ENCODE measurements at regions not wholly inside any gene's neighbourhood (a gene's known extent, or its start where the extent isn't known, plus 50 kb on each side); places are given as distances from the start of the nearest gene placed in this dataset.
A peak's percentile ranks its signal among the peaks of the same experiment; 100 is the strongest.
"Not testable (repeated sequence)": the region's sequence is repeated elsewhere in the genome, so short reads cannot be mapped to it uniquely, and the experiment has no call there.

DNA sequence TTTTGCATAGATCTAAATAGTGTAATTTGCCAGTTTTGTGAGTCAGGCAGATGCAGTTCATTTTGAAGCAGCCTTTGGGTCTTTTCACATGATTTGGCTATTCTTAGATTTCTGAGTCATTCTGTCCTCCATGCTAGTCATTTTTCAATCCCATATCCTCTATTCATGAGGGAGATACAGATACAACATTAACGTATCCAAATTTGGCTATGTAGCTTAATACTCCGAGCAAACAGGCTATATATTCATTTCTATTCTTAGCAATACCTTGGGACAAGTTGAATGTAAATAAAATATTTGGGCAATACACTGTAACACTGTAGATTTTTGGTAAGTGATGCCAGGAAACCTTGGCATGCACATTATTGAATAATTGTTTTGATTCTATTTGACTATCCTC lies 270.7 kb upstream of the PDE3A start:
- peak; percentile 67 for DNase-seq (ENCODE audit: low read depth, low spot score)
- POLR2A ChIA-PET = no interaction called here
- CTCF ChIA-PET = no interaction called here
- TF ChIP-seq, protein P1, sequence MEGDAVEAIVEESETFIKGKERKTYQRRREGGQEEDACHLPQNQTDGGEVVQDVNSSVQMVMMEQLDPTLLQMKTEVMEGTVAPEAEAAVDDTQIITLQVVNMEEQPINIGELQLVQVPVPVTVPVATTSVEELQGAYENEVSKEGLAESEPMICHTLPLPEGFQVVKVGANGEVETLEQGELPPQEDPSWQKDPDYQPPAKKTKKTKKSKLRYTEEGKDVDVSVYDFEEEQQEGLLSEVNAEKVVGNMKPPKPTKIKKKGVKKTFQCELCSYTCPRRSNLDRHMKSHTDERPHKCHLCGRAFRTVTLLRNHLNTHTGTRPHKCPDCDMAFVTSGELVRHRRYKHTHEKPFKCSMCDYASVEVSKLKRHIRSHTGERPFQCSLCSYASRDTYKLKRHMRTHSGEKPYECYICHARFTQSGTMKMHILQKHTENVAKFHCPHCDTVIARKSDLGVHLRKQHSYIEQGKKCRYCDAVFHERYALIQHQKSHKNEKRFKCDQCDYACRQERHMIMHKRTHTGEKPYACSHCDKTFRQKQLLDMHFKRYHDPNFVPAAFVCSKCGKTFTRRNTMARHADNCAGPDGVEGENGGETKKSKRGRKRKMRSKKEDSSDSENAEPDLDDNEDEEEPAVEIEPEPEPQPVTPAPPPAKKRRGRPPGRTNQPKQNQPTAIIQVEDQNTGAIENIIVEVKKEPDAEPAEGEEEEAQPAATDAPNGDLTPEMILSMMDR (IDR thresholded peaks at IDR 0.05; ENCODE audit: insufficient read depth, low read length, missing control alignments) = no peak
- no peak overlapping the region for H3K4me3 ChIP-seq (ENCODE audit: low read depth, low read length)

- DNase-seq (ENCODE audit: low read depth, low spot score) = no peak
- ChIA-PET CTCF (no interaction called here), POLR2A (no interaction called here)
- TF ChIP-seq, protein P1 (IDR thresholded peaks at IDR 0.05; ENCODE audit: insufficient read depth, low read length, missing control alignments) = no peak
- H3K4me3 ChIP-seq (ENCODE audit: low read depth, low read length) = no peak overlapping the region
Observed at GRCh38 chr12:20099395-20100183, 268.7 kb upstream of the PDE3A start.

DNA sequence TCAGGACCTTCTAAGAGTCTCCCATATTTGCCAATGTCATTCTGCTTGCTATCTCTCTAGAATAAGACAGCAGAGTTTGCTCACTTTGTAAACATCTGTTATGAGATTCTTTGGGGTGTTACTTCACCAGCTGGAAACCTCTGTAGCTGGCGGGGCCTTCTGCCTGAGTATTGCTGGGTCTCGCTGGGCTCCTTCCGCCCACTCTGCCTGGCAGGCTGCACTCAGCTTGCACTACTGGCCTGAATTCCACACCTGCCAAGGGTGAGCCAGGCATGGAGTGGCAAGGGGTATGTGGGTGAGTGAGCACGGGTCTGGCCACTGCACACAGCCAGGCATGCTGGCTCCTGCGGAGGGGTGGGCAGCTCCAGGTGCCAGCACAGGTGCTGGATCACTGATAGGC lies 267.3 kb upstream of the PDE3A start:
- POLR2A ChIA-PET = no interaction called here
- H3K4me3 ChIP-seq (ENCODE audit: low read depth, low read length) = no peak overlapping the region
- CTCF ChIA-PET = no interaction called here
- TF ChIP-seq, protein P1 (IDR thresholded peaks at IDR 0.05; ENCODE audit: insufficient read depth, low read length, missing control alignments) = no peak
- DNase-seq (ENCODE audit: low read depth, low spot score) = no peak

DNA sequence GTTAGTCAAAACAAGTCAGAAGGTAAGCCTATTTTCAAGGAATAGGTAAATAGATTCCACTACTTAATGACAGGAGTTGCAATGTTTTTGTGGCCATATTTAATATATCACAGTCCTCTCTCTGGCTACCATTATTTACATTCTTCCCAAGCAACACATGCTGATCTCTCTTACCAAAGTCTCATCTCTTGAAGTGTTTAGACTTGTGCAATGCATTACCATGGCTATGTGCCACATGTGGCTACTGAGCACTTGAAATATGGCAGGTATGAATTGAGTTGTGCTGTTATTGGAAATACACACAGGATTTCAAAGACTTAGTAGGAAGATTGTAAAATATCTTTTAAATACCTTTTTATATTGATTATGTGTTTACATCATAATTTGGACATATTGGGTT lies 262.4 kb upstream of the PDE3A start:
- peak; percentile 79 for DNase-seq (ENCODE audit: low read depth, low spot score)
- TF ChIP-seq, protein P1 (IDR thresholded peaks at IDR 0.05; ENCODE audit: insufficient read depth, low read length, missing control alignments) = no peak
- CTCF ChIA-PET = no interaction called here
- POLR2A ChIA-PET = no interaction called here
- H3K4me3 ChIP-seq (ENCODE audit: low read depth, low read length) = no peak overlapping the region

- ChIA-PET CTCF (interaction anchor here (0.6 to 1.1 kb wide), 3 partner anchors 52 to 371 kb away, joined by 3 to 4 read pairs (median 3); no protein-coding TSS in a partner anchor), POLR2A (no interaction called here)
- TF ChIP-seq, protein P1 (IDR thresholded peaks at IDR 0.05; ENCODE audit: insufficient read depth, low read length, missing control alignments) = no peak
- no peak overlapping the region for H3K4me3 ChIP-seq (ENCODE audit: low read depth, low read length)
- no peak for DNase-seq (ENCODE audit: low read depth, low spot score)
Observed at GRCh38 chr12:20109676-20110075, 258.7 kb upstream of the PDE3A start.

- H3K4me3 ChIP-seq (ENCODE audit: low read depth, low read length); POLR2A ChIA-PET; DNase-seq (ENCODE audit: low read depth, low spot score); CTCF ChIA-PET: not testable (repeated sequence)
Observed at GRCh38 chr12:20115371-20115770, 253.0 kb upstream of the PDE3A start.
